ENCODE measurements at regions not wholly inside any gene's neighbourhood (a gene's known extent, or its start where the extent isn't known, plus 50 kb on each side); places are given as distances from the start of the nearest gene placed in this dataset.
"Not testable (repeated sequence)": the region's sequence is repeated elsewhere in the genome, so short reads cannot be mapped to it uniquely, and the experiment has no call there.

DNA sequence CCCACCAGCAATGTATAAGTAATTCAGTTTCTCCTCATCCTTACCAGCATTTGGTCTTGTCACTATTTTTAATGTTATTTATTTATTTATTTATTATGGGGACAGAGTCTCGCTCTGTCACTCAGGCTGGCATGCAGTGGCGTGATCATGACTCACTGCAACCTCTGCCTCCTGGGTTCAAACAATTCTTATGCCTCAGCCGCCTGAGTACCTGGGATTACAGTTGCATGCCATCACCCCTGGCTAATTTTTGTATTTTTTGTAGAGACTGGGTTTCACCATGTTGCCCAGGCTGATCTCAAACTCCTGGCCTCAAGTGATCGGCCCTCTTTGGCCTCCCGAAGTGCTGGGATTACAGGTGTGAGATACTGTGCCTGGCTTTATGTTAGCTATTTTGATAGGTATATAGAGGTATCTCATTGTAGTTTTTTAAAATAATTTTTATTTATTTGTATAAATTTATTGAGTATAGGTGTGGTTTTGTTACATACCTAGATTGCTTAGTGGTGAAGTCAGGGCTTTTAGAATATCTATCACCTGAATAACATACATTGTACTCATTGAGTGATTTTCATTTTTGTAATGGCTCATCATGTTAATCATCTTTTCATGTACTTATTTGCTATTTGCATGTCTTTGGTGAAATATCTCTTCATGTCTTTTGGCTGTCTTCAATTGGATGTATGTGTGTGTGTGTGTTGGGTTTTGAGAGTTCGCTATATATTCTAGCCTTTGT is 53.3 kb downstream of the TANC2 start:
- no peaks in the 10 kb centered on the region for H3K36me3 ChIP-seq

DNA sequence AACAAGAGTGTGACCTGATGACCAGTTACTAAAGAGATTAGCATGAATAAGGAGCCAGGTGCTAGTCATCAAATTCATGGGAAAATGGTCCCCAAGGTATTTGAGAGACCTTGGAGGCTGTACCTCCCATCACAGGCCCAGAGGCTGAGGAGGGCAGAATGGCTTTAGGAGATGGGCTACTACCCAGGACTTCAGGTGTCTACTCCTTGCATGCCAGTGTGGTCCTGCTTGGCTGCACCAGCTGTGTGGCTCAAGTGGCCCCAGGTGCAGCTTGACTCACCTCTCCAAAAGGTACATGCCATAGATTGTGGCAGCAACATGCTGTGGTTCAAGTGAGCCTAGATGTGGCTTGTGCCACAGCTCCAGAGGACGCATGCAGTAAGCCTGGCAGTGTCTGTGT is 56.5 kb downstream of the TANC2 start:
- intact Hi-C loops (cut with DNase I; ENCODE audit: low total_unique reads): no loop called here
- H3K9me3 ChIP-seq: no peaks in the 10 kb centered on the region
- no peaks in the 10 kb centered on the region for H3K4me1 ChIP-seq
- H3K4me3 ChIP-seq: no peak overlapping the region
- no peak for DNase-seq
- no peak overlapping the region for H3K27ac ChIP-seq
- H3K36me3 ChIP-seq: no peaks in the 10 kb centered on the region
- TF ChIP-seq, protein P1, sequence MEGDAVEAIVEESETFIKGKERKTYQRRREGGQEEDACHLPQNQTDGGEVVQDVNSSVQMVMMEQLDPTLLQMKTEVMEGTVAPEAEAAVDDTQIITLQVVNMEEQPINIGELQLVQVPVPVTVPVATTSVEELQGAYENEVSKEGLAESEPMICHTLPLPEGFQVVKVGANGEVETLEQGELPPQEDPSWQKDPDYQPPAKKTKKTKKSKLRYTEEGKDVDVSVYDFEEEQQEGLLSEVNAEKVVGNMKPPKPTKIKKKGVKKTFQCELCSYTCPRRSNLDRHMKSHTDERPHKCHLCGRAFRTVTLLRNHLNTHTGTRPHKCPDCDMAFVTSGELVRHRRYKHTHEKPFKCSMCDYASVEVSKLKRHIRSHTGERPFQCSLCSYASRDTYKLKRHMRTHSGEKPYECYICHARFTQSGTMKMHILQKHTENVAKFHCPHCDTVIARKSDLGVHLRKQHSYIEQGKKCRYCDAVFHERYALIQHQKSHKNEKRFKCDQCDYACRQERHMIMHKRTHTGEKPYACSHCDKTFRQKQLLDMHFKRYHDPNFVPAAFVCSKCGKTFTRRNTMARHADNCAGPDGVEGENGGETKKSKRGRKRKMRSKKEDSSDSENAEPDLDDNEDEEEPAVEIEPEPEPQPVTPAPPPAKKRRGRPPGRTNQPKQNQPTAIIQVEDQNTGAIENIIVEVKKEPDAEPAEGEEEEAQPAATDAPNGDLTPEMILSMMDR (IDR thresholded peaks at IDR 0.05): no peak
- H3K27me3 ChIP-seq: no peaks in the 10 kb centered on the region

More for the DNA sequence above, 53.3 kb downstream of the TANC2 start:
- H3K27ac ChIP-seq: no peak overlapping the region
- TF ChIP-seq, protein P1 (IDR thresholded peaks at IDR 0.05): no peak
- intact Hi-C loops (cut with DNase I; ENCODE audit: low total_unique reads): no loop called here
- H3K4me1 ChIP-seq: no peaks in the 10 kb centered on the region
- no peaks in the 10 kb centered on the region for H3K9me3 ChIP-seq
- DNase-seq: no peak
- no peak overlapping the region for H3K4me3 ChIP-seq
- H3K27me3 ChIP-seq: no peaks in the 10 kb centered on the region

DNA sequence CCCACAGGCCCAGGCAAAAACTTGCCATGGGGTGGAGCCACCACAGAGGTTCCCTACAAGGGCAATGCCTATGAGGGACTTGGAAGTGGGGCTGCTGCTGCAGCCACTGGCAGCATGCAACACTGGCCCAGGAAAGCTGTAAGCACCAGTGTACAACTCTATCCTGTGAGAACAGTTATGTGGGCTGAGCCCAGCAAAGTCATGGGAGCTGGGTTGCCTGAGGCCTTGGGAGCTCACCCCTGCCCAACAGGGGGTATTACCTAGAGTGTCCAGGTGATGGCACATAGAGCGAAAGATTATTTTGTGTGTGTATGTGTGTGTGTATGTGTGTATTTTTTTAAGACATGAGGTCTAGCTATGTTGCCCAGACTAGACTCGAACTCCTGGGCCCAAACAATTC is 57.0 kb downstream of the TANC2 start:
- Histone ChIP-seq H3K4me1 (no peaks in the 10 kb centered on the region), H3K36me3 (no peaks in the 10 kb centered on the region), H3K4me3 (no peak overlapping the region), H3K9me3 (no peaks in the 10 kb centered on the region), H3K27ac (no peak overlapping the region), H3K27me3 (no peaks in the 10 kb centered on the region)
- DNase-seq: no peak
- TF ChIP-seq, protein P1 (IDR thresholded peaks at IDR 0.05): no peak
- intact Hi-C loops (cut with DNase I; ENCODE audit: low total_unique reads): no loop called here

DNA sequence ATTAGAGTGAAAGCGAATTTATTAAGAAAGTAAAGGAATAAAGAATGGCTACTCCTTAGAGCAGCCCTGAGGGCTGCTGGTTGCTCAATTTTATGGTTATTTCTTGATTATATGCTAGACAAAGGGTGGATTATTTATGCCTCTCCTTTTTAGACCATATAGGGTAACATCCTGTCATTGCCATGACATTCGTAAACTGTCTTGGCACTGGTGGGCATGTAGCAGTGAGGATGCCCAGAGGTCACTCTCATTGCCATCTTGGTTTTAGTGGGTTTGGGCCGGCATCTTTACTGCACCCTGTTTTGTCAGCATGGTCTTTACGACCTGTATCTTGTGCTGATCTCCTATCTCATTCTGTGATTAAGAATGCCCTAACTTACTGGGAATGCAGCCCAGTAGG is 58.2 kb downstream of the TANC2 start:
- H3K27me3 ChIP-seq: no peaks in the 10 kb centered on the region
- intact Hi-C loops (cut with DNase I; ENCODE audit: low total_unique reads): no loop called here
- no peaks in the 10 kb centered on the region for H3K36me3 ChIP-seq
- H3K27ac ChIP-seq: no peak overlapping the region
- H3K9me3 ChIP-seq: no peaks in the 10 kb centered on the region
- no peak for DNase-seq
- no peaks in the 10 kb centered on the region for H3K4me1 ChIP-seq
- no peak overlapping the region for H3K4me3 ChIP-seq
- TF ChIP-seq, protein P1 (IDR thresholded peaks at IDR 0.05): no peak

GRCh38 chr17:63024716-63025115 is 58.7 kb downstream of the TANC2 start:
- DNase-seq: no peak
- Histone ChIP-seq H3K27ac (no peak overlapping the region), H3K4me1 (no peaks in the 10 kb centered on the region), H3K4me3 (no peak overlapping the region), H3K9me3 (no peaks in the 10 kb centered on the region), H3K27me3 (no peaks in the 10 kb centered on the region), H3K36me3 (no peaks in the 10 kb centered on the region)
- TF ChIP-seq, protein P1 (IDR thresholded peaks at IDR 0.05): no peak
- intact Hi-C loops (cut with DNase I; ENCODE audit: low total_unique reads): no loop called here

DNA sequence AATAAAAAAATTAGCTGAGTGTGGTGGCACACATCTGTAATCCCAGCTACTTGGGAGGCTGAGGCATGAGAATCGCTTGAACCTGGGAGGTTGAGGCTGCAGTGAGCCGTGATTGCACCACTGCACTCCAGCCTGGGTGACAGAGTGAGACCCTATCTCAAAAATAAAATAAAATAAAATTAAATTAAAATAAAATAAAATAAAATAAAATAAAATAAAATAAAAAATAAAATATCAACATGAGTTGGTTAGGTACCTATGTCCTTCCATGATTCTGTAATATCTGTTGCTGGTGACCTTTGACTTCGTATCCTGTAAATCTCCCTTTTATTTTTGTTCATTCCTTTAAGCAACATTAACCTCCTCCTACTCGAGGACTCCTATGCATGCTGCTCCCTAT is 59.6 kb downstream of the TANC2 start:
- H3K9me3 ChIP-seq; H3K36me3 ChIP-seq; intact Hi-C loops (cut with DNase I; ENCODE audit: low total_unique reads); DNase-seq; H3K4me1 ChIP-seq; H3K4me3 ChIP-seq; H3K27me3 ChIP-seq; H3K27ac ChIP-seq: not testable (repeated sequence)

All from tibial artery (tissue), 4 donors.